BLaER1 (cell line): ENCODE measurements at regions not wholly inside any gene's neighbourhood (a gene's known extent, or its start where the extent isn't known, plus 50 kb on each side); places are given as distances from the start of the nearest gene placed in this dataset.
A peak's percentile ranks its signal among the peaks of the same experiment; 100 is the strongest.

Source experiments
- H3K27ac ChIP-seq: shearing (Covaris generic); formaldehyde crosslinking; 2 replicates; pipeline ENCODE4 v1.8.1; 2022
- H3K27me3 ChIP-seq: shearing (Covaris generic); formaldehyde crosslinking; 2 replicates; pipeline ENCODE4 v1.8.1; 2022
- H3K36me3 ChIP-seq: shearing (Covaris generic); formaldehyde crosslinking; 2 replicates; pipeline ENCODE4 v1.8.1; 2022
- H3K4me1 ChIP-seq: shearing (Covaris generic); formaldehyde crosslinking; 2 replicates; pipeline ENCODE4 v1.8.1; 2022
- H3K4me2 ChIP-seq: shearing (Covaris generic); formaldehyde crosslinking; 2 replicates; pipeline ENCODE4 v1.8.1; 2022
- H3K4me3 ChIP-seq: shearing (Covaris generic); formaldehyde crosslinking; 2 replicates; pipeline ENCODE4 v1.8.1; 2022
- H3K9ac ChIP-seq: shearing (Covaris generic); formaldehyde crosslinking; 2 replicates; pipeline ENCODE4 v1.8.1; 2022
- H3K9me3 ChIP-seq: shearing (Covaris generic); formaldehyde crosslinking; 2 replicates; pipeline ENCODE4 v1.8.1; 2022
- H4K20me1 ChIP-seq: shearing (Covaris generic); formaldehyde crosslinking; 2 replicates; pipeline ENCODE4 v1.8.1; 2022
- Cebpa-rat ChIP-seq: shearing (Covaris generic); IDR thresholded peaks from 2 replicates; pipeline ENCODE4 v1.8.1; 2022

GRCh38 chr13:83980331-83980730 is 98.1 kb upstream of the SLITRK1 start:
- Histone ChIP-seq H3K27ac (no peak overlapping the region), H3K4me3 (no peak overlapping the region), H3K9me3 (no peaks in the 10 kb centered on the region), H4K20me1 (no peaks in the 10 kb centered on the region), H3K4me2 (no peak overlapping the region), H3K36me3 (no peaks in the 10 kb centered on the region), H3K9ac (no peak overlapping the region), H3K27me3 (no peaks in the 10 kb centered on the region), H3K4me1 (peaks cover 17% of the 10 kb centered on the region)
- no peak for TF ChIP-seq Cebpa-rat

GRCh38 chr13:83975655-83976165 is 93.4 kb upstream of the SLITRK1 start:
- Histone ChIP-seq H4K20me1 (no peaks in the 10 kb centered on the region), H3K4me1 (peaks cover 31% of the 10 kb centered on the region), H3K36me3 (no peaks in the 10 kb centered on the region), H3K27ac (peak overlapping the region; percentile 39; the same call in 1 of the 2 replicates), H3K9ac (peak overlapping the region; percentile 27; the same call in 1 of the 2 replicates), H3K9me3 (no peaks in the 10 kb centered on the region; the same call in 1 of the 2 replicates), H3K4me2 (peak overlapping the region; percentile 69), H3K27me3 (no peaks in the 10 kb centered on the region), H3K4me3 (peak overlapping the region; percentile 28; the same call in 1 of the 2 replicates)
- no peak for TF ChIP-seq Cebpa-rat

GRCh38 chr13:83958531-83958930 is 76.3 kb upstream of the SLITRK1 start:
- Histone ChIP-seq H3K4me1 (no peaks in the 10 kb centered on the region), H4K20me1 (no peaks in the 10 kb centered on the region), H3K4me3 (no peak overlapping the region), H3K36me3 (no peaks in the 10 kb centered on the region), H3K4me2 (no peak overlapping the region), H3K27me3 (no peaks in the 10 kb centered on the region), H3K9ac (no peak overlapping the region), H3K9me3 (no peaks in the 10 kb centered on the region), H3K27ac (no peak overlapping the region)
- no peak for TF ChIP-seq Cebpa-rat

GRCh38 chr13:83955011-83955410 is 72.7 kb upstream of the SLITRK1 start:
- Histone ChIP-seq H3K9me3 (no peaks in the 10 kb centered on the region), H3K27ac (no peak overlapping the region), H3K36me3 (no peaks in the 10 kb centered on the region), H3K4me2 (no peak overlapping the region), H3K4me1 (no peaks in the 10 kb centered on the region), H4K20me1 (no peaks in the 10 kb centered on the region), H3K27me3 (no peaks in the 10 kb centered on the region), H3K9ac (no peak overlapping the region), H3K4me3 (no peak overlapping the region)
- TF ChIP-seq Cebpa-rat = no peak

GRCh38 chr13:83953916-83954315 is 71.6 kb upstream of the SLITRK1 start:
- Histone ChIP-seq H3K27ac (no peak overlapping the region), H4K20me1 (no peaks in the 10 kb centered on the region), H3K9me3 (no peaks in the 10 kb centered on the region), H3K9ac (no peak overlapping the region), H3K4me2 (no peak overlapping the region), H3K36me3 (no peaks in the 10 kb centered on the region), H3K27me3 (no peaks in the 10 kb centered on the region), H3K4me1 (no peaks in the 10 kb centered on the region), H3K4me3 (no peak overlapping the region)
- TF ChIP-seq Cebpa-rat = no peak

- H3K4me2 ChIP-seq = no peak overlapping the region
Measured at GRCh38 chr13:83950293-83950692, 68.0 kb upstream of the SLITRK1 start.

GRCh38 chr13:83943530-83944279 is 61.4 kb upstream of the SLITRK1 start:
- H3K4me1 ChIP-seq = no peaks in the 10 kb centered on the region
- H3K4me2 ChIP-seq = no peak overlapping the region
- H3K9me3 ChIP-seq = no peaks in the 10 kb centered on the region
- no peaks in the 10 kb centered on the region for H4K20me1 ChIP-seq
- H3K36me3 ChIP-seq = no peaks in the 10 kb centered on the region
- no peak overlapping the region for H3K4me3 ChIP-seq
- H3K27ac ChIP-seq = no peak overlapping the region
- no peak for TF ChIP-seq Cebpa-rat
- H3K27me3 ChIP-seq = no peaks in the 10 kb centered on the region
- H3K9ac ChIP-seq = no peak overlapping the region

More at GRCh38 chr13:83950293-83950692, 68.0 kb upstream of the SLITRK1 start:
- Histone ChIP-seq H3K27ac (no peak overlapping the region), H4K20me1 (no peaks in the 10 kb centered on the region), H3K27me3 (no peaks in the 10 kb centered on the region), H3K4me3 (no peak overlapping the region), H3K36me3 (no peaks in the 10 kb centered on the region), H3K9ac (no peak overlapping the region), H3K9me3 (no peaks in the 10 kb centered on the region), H3K4me1 (no peaks in the 10 kb centered on the region)
- no peak for TF ChIP-seq Cebpa-rat

GRCh38 chr13:83941701-83942335 is 59.5 kb upstream of the SLITRK1 start:
- no peaks in the 10 kb centered on the region for H3K4me1 ChIP-seq
- no peaks in the 10 kb centered on the region for H3K27me3 ChIP-seq
- no peak for TF ChIP-seq Cebpa-rat
- H3K36me3 ChIP-seq = no peaks in the 10 kb centered on the region
- no peak overlapping the region for H3K27ac ChIP-seq
- no peak overlapping the region for H3K9ac ChIP-seq
- H3K4me2 ChIP-seq = no peak overlapping the region
- H3K9me3 ChIP-seq = no peaks in the 10 kb centered on the region
- H3K4me3 ChIP-seq = no peak overlapping the region
- no peaks in the 10 kb centered on the region for H4K20me1 ChIP-seq

GRCh38 chr13:83940742-83941141 is 58.5 kb upstream of the SLITRK1 start:
- Histone ChIP-seq H3K4me1 (no peaks in the 10 kb centered on the region), H3K27me3 (no peaks in the 10 kb centered on the region), H3K4me2 (no peak overlapping the region), H3K36me3 (no peaks in the 10 kb centered on the region), H3K9me3 (no peaks in the 10 kb centered on the region), H3K4me3 (no peak overlapping the region), H3K27ac (no peak overlapping the region), H3K9ac (no peak overlapping the region), H4K20me1 (no peaks in the 10 kb centered on the region)
- TF ChIP-seq Cebpa-rat = no peak

GRCh38 chr13:83937579-83937978 is 55.3 kb upstream of the SLITRK1 start:
- Histone ChIP-seq H3K4me1 (no peaks in the 10 kb centered on the region), H3K9me3 (no peaks in the 10 kb centered on the region), H3K4me3 (no peak overlapping the region), H3K27ac (no peak overlapping the region), H3K36me3 (no peaks in the 10 kb centered on the region), H4K20me1 (no peaks in the 10 kb centered on the region), H3K4me2 (no peak overlapping the region), H3K9ac (no peak overlapping the region), H3K27me3 (no peaks in the 10 kb centered on the region)
- no peak for TF ChIP-seq Cebpa-rat
